GM11168 (cell line): ENCODE measurements at regions not wholly inside any gene's neighbourhood (a gene's known extent, or its start where the extent isn't known, plus 50 kb on each side); places are given as distances from the start of the nearest gene placed in this dataset.
"Not testable (repeated sequence)": the region's sequence is repeated elsewhere in the genome, so short reads cannot be mapped to it uniquely, and the experiment has no call there.

Experiments
- in situ Hi-C: fragments of 300-500 bp; cut with MboI; formaldehyde crosslinking; loops from one replicate; pipeline ENCODE4 v1.12.0; 2022; ENCODE audit warnings: low sequenced_read_pairs; ENCODE audit not compliant: unreplicated experiment

DNA sequence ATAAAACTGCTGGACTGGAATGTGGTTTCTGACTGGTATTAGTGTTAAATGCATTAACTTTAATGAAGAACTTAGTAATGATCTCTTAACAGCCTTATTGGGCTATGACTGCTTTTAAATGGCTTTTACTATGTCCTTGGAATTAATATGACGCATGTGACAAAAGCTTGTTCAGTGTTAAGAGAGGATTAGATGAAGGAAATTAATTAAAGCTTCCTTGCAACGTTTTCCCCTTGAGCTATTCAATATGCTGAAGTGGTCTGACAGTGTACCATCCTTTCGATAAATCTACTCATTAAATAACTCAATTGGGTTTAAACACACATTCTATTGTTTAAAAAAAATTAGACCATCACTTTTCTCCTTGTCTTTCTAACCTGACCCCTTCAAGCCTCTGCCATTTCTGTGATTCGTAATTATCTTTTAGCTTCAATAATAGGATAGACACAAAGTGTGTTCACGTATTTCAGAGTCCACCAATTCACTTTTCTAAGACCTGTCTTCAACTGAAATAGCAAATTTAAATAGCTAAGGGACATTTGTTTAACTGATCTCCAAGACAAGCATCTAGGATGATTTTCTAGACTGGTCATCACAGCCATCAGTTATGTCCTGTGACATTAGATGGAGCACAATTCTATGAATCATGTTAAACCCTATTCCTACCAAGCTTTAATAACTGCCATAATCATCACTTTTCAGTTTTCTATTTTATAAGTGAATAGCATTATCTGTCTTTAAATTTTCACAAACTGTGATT, 1258.0 kb upstream of the CDH9 start:
- in situ Hi-C loops, result no loop called here

DNA sequence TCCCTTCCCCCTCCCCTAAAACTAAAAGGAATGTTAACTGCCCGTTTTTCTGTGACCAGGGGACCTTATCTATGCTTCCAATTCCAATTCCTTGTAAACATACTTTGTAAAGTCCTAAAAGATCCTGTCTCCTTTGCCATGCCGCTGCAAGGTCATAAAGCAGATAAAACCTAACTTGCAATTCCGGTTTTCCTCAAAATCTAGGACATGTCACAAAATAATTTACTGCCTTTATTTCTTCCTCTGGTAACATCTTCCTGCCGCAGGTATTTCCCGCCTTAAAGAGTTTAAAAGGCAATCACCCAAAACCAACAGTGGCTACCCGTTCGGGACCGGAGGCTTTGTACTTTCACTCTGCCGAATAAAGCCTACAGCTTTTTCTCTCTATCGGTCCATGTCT, 1248.6 kb upstream of the CDH9 start:
- in situ Hi-C loops, result not testable (repeated sequence)

DNA sequence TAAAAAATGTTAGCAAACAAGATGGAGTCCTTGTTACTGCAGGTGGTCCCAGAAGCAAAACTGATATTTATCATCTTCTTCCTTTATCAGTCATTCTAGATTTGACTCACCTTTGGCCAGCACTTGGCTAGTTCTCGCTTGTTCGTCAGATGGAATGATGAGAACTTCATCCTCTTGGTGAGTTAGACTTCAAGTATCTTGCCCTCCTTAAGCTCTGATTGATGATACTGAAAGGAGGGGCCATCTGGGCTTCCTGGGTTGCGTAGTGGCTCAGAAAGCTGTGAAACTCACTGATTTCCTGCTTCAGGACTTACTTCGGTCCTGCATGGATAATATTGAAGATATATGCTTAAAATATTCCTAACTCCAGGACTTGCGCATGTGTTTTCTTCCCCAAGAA, 1248.2 kb upstream of the CDH9 start:
- in situ Hi-C loops, result no loop called here

DNA sequence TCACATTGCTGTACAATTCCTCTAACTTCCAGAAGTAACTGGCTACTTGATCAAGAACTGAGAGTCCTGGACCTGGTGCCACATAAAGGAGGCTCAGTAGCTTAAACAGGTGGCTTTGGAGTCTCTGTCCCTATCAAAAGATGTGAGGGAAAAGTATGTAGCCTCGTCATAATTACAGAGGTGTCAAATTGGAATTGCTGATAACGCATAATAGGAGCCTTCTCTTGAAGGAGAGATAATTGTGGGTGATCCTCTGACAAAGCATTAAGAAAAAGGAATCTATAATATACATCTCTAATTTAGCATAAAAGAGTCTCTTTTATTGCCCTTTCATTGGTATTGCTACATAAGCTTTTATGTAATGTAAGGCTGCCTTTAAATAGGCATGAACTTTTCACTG, 1246.4 kb upstream of the CDH9 start:
- in situ Hi-C loops, result no loop called here

DNA sequence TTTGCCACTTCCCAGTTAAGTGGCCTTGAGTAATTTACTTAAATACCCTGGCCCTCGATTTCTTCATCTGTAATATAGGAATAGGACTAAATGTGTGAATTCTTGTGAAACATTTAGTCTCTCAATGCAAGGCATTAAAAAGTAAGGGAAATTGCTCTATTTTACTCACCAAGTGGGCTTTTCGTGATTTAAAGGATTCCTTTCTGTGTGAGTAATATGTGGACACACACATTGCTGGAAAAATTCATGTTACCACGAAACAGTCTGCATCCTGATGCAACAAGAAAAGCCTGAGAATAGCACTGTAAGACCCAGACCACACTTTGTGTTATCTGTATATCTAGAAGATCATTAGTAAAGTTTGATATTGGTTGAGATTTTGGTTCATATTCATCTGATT, 1243.0 kb upstream of the CDH9 start:
- in situ Hi-C loops, result no loop called here

DNA sequence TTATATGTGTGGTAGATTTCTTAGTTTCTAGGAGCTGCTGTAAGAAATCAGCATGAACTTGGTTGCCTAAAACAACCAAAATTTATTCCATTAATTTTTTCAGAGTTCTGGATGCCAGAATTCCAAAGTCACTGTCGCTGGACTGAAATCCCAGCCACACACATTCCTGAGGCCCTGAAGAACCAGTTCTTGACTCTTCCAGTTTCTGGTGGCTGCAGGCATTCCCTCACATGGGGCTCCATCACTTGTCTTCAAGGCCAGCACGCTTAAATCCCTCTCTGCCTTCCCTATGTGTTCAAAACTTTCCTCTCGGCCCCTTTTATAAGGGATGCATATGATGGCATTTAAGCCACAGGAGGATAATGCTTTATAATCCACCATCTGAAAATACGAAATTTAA, 1237.5 kb upstream of the CDH9 start:
- in situ Hi-C loops, result no loop called here

DNA sequence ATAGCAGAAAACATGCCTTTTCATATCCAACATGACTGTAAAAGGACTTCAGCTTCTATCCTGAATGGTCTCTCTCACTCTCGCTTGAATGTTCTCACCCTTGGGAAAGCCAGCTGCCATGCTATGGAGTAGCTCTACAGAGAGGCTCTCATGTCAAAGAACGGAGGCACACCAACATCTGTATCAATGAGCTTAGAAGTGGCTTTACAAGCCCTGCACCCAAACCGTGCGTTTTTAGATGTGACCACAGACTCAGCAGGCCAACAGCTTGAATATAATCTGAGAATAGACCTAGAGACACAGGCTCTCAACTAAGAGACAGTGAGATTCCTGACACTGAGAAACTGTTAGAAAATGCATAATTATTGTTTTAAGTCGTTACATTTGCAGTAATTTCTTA, 1231.6 kb upstream of the CDH9 start:
- in situ Hi-C loops, result no loop called here

DNA sequence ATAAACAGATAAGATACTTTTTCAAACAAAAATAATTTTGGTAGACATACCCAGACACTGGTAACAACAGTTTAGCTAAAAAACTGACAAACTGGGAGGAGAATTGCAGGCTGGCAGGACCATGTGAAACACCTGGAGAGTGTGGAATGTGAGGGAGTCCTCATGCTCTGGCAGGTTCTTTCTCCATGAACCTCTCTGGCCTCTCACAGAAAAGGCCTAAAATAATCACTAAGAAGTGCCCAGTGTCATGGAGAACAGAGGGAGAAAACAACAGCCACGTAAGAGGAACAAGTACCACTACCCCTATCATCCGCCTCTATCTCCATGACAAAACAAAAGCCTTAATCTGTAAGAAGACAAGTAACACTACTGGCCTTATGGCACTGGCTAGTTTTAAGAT, 1227.5 kb upstream of the CDH9 start:
- in situ Hi-C loops, result no loop called here

DNA sequence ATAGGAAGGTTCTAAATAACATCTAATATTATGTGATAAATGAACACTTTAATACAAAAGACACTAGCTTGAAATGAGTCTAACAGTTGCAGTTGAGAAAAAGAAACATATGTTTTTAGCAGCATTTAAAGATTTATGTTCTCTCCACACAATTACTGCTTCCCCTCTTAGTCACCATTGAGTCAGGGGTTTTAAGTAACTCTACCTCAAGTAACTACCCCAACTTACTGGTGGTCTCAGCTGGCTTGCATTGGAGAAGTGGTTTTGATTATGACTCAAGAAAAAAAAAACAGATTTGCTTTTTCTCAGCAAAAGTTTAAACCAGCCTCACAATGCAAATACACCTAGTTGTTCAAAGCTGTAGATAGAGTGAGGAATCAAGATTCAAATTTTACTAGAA, 1216.5 kb upstream of the CDH9 start:
- in situ Hi-C loops, result no loop called here

DNA sequence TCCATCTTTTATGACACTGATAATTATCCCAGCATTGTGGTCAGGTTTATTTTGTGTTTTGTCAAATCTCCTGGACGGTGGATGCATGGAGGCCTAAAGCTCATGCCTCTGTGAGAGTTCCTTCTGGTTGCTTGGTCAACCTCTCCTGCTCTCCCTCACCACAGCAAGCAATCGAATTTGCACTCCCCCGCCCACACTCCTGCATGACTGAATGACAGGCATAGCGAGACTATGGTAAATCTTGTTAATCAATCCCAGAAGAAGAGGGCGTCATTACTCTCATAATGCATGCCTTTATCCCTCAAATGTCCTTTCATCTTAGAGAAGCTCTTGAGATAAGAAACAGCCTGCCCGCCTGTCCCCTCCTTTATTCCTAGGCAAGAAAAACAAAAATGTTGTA, 1215.0 kb upstream of the CDH9 start:
- in situ Hi-C loops, result no loop called here

DNA sequence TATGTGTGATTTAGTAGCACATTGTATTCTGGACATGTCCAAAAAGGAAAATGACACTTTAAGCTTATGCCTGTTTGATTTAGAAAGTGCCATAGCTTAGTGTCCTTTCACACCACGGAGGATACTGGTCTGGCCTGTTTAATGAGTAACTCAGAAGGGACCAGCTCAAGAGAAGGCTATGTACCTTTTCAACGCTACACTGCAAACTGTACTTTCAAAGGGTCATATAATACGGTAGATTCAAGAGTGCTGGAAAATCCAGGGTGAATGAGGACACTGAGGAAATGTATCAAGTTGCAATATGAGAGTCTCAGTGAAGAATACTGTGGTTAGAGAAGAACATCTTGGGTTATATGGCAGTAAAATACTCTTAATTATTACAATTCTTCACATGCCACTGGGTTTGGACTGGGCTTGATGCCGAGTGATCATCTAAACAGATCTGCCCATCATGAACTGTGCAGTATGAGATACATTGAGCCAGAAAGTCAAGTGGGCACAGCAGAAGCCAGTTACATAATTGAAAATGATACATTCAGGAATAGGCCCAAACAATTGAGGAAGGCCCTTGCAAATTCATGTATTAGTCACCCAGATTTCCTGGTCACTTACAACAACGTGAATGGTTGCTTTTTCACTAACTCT, 1211.5 kb upstream of the CDH9 start:
- in situ Hi-C loops, result no loop called here

DNA sequence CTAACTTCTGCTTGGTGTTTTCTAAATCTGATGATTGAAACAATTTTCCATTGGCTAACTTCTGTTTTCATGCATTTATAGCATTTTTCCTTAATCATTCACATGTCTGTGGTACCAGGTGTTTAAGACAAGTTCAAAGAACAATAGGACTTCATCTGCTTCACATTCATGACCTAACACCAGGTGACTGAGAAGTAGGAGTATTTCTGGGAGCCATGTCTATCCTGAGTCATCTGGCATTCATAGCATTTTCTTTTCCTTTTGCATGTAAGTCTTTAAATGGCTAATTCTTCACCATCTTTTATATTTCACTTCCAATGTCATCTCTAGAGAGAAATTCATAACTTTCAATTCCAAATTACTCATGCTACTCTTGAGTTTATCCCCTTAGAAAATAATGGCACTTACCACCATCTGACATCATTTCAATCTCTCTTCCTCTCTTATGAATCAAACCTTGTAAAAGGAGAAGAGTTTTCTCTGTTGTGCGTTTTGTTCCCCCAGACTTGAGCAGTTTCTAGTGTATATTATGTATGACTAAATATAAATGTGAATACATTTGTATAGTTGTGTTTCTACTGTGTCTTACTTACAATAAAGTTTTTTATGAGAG, 1196.1 kb upstream of the CDH9 start:
- in situ Hi-C loops, result no loop called here

DNA sequence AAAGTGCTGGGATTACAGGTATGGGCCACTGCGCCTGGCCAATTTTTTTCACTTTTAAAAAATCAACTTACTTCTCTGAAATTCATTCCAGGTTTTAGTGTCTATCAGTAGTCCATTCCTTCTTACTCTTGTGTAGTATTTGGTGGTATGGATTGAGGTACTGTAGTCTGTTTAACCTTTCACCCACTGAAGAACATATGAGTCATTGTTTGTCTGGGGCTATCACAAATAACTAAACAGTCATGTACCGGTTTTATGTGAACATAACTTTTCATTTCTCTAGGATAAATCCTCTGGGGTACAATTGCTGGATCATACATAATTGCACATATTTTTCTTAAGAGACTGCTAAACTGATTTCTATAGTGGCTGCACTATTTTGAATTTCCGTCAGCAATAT, 1188.0 kb upstream of the CDH9 start:
- in situ Hi-C loops, result no loop called here

DNA sequence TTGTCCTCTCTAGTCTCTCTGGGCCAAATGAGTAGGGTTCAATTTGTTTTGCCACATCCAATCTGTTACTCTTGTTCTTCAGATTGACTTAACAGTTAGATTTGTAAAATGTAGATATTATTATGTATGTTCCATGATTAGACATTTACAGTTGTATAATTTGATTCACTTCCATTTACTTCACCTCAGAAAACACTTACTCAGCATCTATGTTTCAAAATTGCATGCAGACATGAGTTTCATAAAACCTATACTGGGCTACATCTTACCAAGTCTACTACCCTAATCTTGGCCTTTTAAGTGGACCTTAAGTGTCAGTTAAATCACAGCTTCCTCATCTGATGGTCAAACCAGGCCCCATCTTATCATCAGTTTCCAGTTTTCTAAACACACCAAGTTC, 1181.2 kb upstream of the CDH9 start:
- in situ Hi-C loops, result no loop called here

DNA sequence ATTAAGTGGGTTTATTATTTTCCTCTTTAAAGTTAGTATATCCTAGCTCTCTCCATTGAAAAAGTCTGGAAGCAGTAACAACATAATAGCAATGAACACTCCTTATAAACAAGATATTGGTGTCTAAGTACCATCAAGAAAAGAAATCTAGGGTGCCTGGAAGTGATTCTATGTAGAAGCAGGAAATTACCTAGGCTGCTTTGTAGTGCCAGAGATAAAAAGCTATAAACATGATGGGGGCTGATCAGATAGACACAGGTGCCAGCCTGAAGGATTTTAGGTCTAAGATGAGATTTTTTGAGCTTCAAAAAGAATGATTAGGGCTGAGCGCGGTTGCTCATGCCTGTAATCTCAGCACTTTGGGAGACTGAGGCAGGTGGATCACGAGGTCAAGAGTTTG, 1179.3 kb upstream of the CDH9 start:
- in situ Hi-C loops, result no loop called here

DNA sequence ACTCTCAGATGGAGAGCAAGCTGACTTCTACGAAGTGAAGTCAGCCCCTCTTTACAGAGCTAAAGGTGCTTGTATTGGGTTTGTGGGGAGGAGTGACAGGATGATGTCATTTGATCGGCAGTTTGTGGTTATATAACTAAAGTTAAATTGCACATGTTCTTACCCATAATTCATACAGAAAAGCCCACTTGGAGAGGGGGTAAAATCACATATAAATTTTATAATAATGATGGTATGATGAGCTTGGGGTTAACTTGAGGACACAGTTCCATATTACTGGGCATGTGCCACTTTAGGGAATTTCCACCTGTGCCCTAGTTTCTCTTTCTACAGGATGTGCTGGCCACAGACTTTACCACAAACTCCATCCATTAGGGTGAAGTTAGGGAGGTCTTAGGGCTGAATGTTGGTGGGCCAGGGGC, 1178.6 kb upstream of the CDH9 start:
- in situ Hi-C loops, result no loop called here

DNA sequence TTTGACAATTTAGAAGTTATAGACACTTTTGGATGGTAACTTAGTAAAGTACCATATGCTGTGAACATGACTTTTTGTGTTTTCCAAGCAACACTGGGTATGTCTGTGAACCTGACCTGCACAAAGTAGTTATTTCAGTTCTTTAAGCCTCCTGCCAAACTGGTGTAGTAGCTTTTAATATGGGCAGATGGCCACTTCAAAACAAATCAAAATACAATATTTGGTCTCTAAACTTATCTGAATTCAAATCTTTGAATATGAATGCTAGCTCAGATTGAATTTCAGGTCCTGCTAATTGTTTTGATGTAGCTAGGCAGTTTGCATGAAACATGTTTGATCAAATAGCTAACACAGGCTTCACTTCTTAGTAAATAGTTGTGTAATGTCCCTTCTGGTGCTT, 1176.7 kb upstream of the CDH9 start:
- in situ Hi-C loops, result no loop called here

DNA sequence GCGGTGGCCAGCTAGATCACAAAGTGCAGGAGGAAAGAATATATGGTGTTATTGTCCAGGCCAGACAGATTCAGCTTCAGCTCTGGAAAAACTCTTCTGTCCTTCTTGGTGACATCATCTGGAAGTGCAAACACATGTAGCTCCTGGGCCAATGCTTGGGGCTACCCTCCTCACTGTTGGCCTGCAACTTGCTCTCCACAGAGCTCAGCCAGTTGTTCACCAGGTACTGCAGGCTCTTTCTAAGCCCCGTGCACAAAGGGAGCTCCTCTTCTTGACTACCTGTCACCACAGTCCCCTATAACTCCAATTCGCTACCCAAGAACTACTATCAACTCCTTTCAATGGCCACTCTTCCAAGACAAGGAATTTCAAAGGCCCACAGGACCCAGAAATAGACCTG, 1175.9 kb upstream of the CDH9 start:
- in situ Hi-C loops, result no loop called here

DNA sequence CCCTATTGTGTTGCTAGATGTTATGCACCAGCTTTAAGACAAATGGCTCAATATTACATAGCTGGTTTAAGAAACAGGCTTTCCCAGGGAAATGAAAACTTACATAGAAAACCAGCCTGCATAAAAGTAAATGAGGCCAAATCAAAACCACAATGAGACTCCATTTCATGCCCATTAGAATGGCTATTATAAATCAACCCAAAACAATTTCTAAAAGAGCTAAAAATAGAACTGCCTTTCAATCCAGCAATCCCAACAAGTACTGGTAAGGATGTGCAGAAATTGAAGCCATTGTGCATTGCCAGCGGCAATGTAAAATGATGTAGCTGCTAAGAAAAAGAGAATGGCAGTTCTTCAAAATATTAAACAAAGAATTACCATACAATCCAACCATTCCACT, 1170.0 kb upstream of the CDH9 start:
- in situ Hi-C loops, result no loop called here

DNA sequence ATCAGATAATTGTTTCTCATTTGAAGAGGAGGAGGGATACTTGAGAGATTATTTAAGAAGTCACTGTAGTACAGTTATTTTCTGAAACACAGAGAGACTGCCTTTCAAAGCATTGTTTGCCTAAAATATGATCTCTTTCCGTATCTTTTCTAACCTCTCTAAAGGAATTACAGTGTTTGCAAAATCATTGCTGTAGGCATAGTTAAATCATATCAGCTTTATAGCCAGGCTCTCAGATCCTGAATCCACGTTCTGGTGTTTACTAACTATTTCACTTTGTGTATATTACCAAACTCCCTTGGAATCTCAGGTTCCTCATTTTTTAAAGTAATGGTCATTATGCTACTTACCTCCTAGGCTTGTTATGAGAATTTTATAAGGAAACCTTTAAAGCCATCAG, 1151.6 kb upstream of the CDH9 start:
- in situ Hi-C loops, result no loop called here

DNA sequence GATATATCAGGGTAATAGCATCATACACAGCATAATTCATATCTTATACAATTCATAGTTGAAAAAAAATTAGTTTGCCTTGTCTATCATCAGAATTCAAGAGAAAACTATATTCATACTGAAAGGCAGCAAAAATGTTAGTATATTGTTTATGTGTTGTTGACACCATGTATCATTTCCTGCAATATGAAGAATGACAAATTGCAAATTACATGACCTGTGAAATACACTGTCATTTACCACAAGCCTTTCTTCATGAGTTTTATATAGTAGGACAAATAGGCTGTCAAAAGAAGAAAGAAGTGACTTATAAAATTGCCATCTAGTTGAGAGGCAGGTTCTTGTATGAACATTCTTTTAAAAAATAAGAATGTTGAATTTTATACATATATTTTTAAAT, 1136.3 kb upstream of the CDH9 start:
- in situ Hi-C loops, result no loop called here

DNA sequence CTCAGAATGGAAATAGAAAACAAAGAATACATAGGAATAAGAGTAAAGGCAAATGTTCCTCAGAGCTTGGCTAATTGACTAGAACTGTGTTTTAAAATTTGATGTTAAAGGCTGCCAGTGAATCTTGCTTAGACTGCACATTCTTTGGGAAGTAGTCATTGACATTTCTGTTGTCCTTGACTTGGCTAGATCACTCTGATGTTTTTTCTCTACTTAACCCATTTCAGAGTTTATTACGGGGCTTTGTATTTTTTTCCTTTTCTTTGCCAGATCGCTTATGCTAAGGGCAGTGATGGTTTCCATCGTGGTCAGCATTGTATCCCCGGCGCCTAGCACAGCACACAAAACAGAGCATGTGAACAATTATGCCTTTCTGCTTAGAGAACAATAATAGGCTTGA, 1126.7 kb upstream of the CDH9 start:
- in situ Hi-C loops, result no loop called here
